A673 (cell line): ENCODE measurements at regions not wholly inside any gene's neighbourhood (a gene's known extent, or its start where the extent isn't known, plus 50 kb on each side); places are given as distances from the start of the nearest gene placed in this dataset.

Experiments
- EZH2 ChIP-seq: fragments of 200-600 bp; sonication (generic); IDR thresholded peaks from 2 replicates; pipeline ENCODE4 v1.6.1; 2017; ENCODE audit warnings: borderline replicate concordance, low read depth, mild to moderate bottlenecking, mixed read lengths, antibody characterized with exemption, low read length; ENCODE audit not compliant: poor library complexity, severe bottlenecking
- TF ChIP-seq, protein P1 (sequence below): fragments of 300-800, 200-600 bp; sonication (generic); conservative IDR thresholded peaks from 2 replicates; pipeline ENCODE4 v1.5.1; 2017; ENCODE audit warnings: low read depth, mild to moderate bottlenecking, antibody characterized with exemption, low read length, moderate library complexity, mixed read lengths

DNA sequence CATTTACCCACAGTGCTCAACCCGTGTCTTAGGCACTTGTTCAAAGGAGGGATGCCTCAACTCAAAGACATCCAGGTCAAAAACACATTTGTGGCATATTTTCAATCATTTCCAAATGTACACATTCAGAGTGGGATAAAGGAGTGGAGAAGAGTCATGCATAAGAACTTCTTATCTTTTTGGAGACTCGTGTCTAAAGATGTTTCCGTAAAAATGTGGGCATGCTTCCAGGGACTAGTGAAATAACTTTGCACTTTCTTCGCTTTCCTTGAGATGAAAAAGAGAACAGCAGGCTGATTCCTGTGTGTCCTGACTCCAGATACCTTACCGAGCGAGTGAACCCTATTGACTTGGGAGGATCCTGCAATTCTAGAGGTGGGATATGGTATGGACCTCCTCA lies 256.6 kb upstream of the KCNJ16 start:
- TF ChIP-seq, protein P1, sequence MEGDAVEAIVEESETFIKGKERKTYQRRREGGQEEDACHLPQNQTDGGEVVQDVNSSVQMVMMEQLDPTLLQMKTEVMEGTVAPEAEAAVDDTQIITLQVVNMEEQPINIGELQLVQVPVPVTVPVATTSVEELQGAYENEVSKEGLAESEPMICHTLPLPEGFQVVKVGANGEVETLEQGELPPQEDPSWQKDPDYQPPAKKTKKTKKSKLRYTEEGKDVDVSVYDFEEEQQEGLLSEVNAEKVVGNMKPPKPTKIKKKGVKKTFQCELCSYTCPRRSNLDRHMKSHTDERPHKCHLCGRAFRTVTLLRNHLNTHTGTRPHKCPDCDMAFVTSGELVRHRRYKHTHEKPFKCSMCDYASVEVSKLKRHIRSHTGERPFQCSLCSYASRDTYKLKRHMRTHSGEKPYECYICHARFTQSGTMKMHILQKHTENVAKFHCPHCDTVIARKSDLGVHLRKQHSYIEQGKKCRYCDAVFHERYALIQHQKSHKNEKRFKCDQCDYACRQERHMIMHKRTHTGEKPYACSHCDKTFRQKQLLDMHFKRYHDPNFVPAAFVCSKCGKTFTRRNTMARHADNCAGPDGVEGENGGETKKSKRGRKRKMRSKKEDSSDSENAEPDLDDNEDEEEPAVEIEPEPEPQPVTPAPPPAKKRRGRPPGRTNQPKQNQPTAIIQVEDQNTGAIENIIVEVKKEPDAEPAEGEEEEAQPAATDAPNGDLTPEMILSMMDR: no peak
- TF ChIP-seq EZH2: no peak
